ENCODE measurements at regions not wholly inside any gene's neighbourhood (a gene's known extent, or its start where the extent isn't known, plus 50 kb on each side); places are given as distances from the start of the nearest gene placed in this dataset.

DNA sequence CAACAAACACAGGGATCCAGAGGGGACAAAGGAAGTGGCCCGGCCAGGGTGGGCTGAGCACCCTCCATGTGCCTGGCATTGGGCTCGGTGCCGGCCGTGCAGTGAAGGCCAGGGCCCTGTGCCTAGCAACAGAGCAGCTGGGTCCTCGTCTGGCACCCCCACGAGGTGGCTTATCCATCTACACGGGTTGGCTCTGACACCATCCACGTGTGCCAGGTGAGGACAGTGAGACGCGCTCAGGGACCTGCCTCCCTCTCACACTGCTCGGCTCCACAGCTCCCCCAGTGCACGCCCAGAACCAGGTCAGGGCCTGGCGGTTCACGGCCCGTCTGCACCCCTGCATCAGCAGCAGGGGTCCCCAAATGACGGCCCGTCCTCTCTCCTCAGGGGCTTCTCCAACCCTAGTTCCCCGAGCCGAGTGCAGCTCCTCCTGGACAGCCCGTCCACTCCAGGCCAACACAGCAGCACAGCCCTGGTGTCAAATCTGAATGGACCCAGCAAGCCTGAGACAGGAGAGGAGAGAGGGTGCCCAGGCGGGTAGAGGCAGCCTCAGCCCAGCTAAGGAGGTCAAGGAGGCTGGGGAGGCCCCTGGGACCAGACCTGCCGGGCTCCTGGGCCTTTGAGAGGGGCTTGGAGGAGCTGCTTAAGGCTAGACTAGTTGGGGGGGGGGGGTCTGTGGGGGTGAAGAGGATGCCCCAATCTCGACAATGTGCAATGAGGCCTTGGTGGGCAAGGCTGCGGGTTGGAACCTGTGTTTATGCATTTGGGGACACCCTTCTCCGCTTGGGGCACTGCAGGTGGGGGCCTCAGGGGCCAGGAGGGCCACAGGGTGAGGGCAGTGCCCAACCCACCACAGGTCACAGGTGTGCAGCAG, 113.6 kb downstream of the FAM53A start:
- Histone ChIP-seq H3K9ac (ENCODE audit: low read length) (no peak overlapping the region), H3K27me3 (replicated peaks in 1 of 4; ENCODE audit: control extremely low read depth in 1 of 4, control insufficient read depth in 3 of 4, insufficient read depth in 4 of 4, low read length in 3 of 4) (peaks cover 0 to 24% (median 2%) of the 10 kb centered on the region in 4 experiments), H3K36me3 (replicated peaks in 1 of 2; ENCODE audit: control extremely low read depth in 1 of 2, control insufficient read depth in 1 of 2, extremely low read depth in 1 of 2, insufficient read depth in 2 of 2, low read length in 1 of 2) (no peaks in the 10 kb centered on the region), H2AFZ (ENCODE audit: insufficient read depth, low read depth, low read length, poor library complexity, severe bottlenecking) (no peak overlapping the region), H3K79me2 (ENCODE audit: control insufficient read depth, insufficient read depth, low read length) (no peaks in the 10 kb centered on the region), H4K20me1 (ENCODE audit: control insufficient read depth, insufficient read depth, low read length, poor library complexity, severe bottlenecking) (peaks cover 17% of the 10 kb centered on the region), H3K4me2 (replicated peaks; ENCODE audit: low read depth, low read length, poor library complexity, severe bottlenecking) (no peak overlapping the region), H3K4me3 (ENCODE audit: control extremely low read depth in 1 of 5, extremely low read depth in 1 of 5, insufficient read depth in 1 of 5, low read depth in 2 of 5, low read length in 4 of 5) (no peak overlapping the region), H3K9me3 (ENCODE audit: control extremely low read depth in 1 of 3, control insufficient read depth in 2 of 3, insufficient read depth in 1 of 3, low read length in 2 of 3) (peaks cover 0 to 28% (median 0%) of the 10 kb centered on the region in 3 donors), H3K27ac (ENCODE audit: low read length in 2 of 2) (no peak overlapping the region), H3K4me1 (ENCODE audit: control insufficient read depth in 2 of 2, insufficient read depth in 2 of 2, low read length in 2 of 2) (peaks cover 5 to 9% of the 10 kb centered on the region in 2 donors)
- CTCF ChIA-PET: no interaction called here
- H3K4me3 Mint-ChIP-seq: no peak overlapping the region
- intact Hi-C loops (cut with micrococcal nuclease): no loop called here
- no peak for ATAC-seq (ENCODE audit: low read depth)
- peaks cover 4% of the 10 kb centered on the region for H3K4me1 Mint-ChIP-seq
- H3K27ac Mint-ChIP-seq: no peak overlapping the region
- POLR2A ChIA-PET: no interaction called here
- DNase-seq: no peak
- TF ChIP-seq EZH2 (IDR thresholded peaks at IDR 0.05; ENCODE audit: borderline replicate concordance, insufficient read depth, low read depth, low read length, poor library complexity, severe bottlenecking): no peak
- TF ChIP-seq, protein P1, sequence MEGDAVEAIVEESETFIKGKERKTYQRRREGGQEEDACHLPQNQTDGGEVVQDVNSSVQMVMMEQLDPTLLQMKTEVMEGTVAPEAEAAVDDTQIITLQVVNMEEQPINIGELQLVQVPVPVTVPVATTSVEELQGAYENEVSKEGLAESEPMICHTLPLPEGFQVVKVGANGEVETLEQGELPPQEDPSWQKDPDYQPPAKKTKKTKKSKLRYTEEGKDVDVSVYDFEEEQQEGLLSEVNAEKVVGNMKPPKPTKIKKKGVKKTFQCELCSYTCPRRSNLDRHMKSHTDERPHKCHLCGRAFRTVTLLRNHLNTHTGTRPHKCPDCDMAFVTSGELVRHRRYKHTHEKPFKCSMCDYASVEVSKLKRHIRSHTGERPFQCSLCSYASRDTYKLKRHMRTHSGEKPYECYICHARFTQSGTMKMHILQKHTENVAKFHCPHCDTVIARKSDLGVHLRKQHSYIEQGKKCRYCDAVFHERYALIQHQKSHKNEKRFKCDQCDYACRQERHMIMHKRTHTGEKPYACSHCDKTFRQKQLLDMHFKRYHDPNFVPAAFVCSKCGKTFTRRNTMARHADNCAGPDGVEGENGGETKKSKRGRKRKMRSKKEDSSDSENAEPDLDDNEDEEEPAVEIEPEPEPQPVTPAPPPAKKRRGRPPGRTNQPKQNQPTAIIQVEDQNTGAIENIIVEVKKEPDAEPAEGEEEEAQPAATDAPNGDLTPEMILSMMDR (IDR thresholded peaks at IDR 0.05): no peak
- H3K9me3 Mint-ChIP-seq (ENCODE audit: insufficient read depth): no peaks in the 10 kb centered on the region
- WGBS (ENCODE audit: insufficient coverage): 75% methylated on average over 25 of the region's 25 CpGs
- H3K27me3 Mint-ChIP-seq: no peaks in the 10 kb centered on the region

GRCh38 chr4:1569461-1570151, 114.5 kb downstream of the FAM53A start:
- Histone ChIP-seq H3K36me3 (replicated peaks in 1 of 2; ENCODE audit: control extremely low read depth in 1 of 2, control insufficient read depth in 1 of 2, extremely low read depth in 1 of 2, insufficient read depth in 2 of 2, low read length in 1 of 2) (no peaks in the 10 kb centered on the region), H3K4me3 (ENCODE audit: control extremely low read depth in 1 of 5, extremely low read depth in 1 of 5, insufficient read depth in 1 of 5, low read depth in 2 of 5, low read length in 4 of 5) (no peak overlapping the region), H3K9me3 (ENCODE audit: control extremely low read depth in 1 of 3, control insufficient read depth in 2 of 3, insufficient read depth in 1 of 3, low read length in 2 of 3) (peaks cover 0 to 28% (median 0%) of the 10 kb centered on the region in 3 donors), H4K20me1 (ENCODE audit: control insufficient read depth, insufficient read depth, low read length, poor library complexity, severe bottlenecking) (peaks cover 8% of the 10 kb centered on the region), H2AFZ (ENCODE audit: insufficient read depth, low read depth, low read length, poor library complexity, severe bottlenecking) (no peak overlapping the region), H3K27ac (ENCODE audit: low read length in 2 of 2) (no peak overlapping the region), H3K27me3 (replicated peaks in 1 of 4; ENCODE audit: control extremely low read depth in 1 of 4, control insufficient read depth in 3 of 4, insufficient read depth in 4 of 4, low read length in 3 of 4) (peaks cover 0 to 31% (median 3%) of the 10 kb centered on the region in 4 experiments), H3K4me1 (ENCODE audit: control insufficient read depth in 2 of 2, insufficient read depth in 2 of 2, low read length in 2 of 2) (peaks cover 5 to 9% of the 10 kb centered on the region in 2 donors), H3K9ac (ENCODE audit: low read length) (no peak overlapping the region), H3K79me2 (ENCODE audit: control insufficient read depth, insufficient read depth, low read length) (no peaks in the 10 kb centered on the region), H3K4me2 (replicated peaks; ENCODE audit: low read depth, low read length, poor library complexity, severe bottlenecking) (no peak overlapping the region)
- intact Hi-C loops (cut with micrococcal nuclease): no loop called here
- H3K27me3 Mint-ChIP-seq: peaks cover 3% of the 10 kb centered on the region
- H3K4me3 Mint-ChIP-seq: no peak overlapping the region
- no peaks in the 10 kb centered on the region for H3K9me3 Mint-ChIP-seq (ENCODE audit: insufficient read depth)
- 73% methylated on average over 12 of the region's 20 CpGs for WGBS (ENCODE audit: insufficient coverage)
- ATAC-seq (ENCODE audit: low read depth) (no peak), DNase-seq (no peak)
- TF ChIP-seq EZH2 (IDR thresholded peaks at IDR 0.05; ENCODE audit: borderline replicate concordance, insufficient read depth, low read depth, low read length, poor library complexity, severe bottlenecking): no peak
- TF ChIP-seq, protein P1 (IDR thresholded peaks at IDR 0.05): no peak
- ChIA-PET POLR2A (no interaction called here), CTCF (no interaction called here)
- H3K27ac Mint-ChIP-seq: no peak overlapping the region
- peaks cover 4% of the 10 kb centered on the region for H3K4me1 Mint-ChIP-seq
